T-helper 1 cell treated with Interleukin-12 subunit alpha and Interleukin-12 subunit beta and Interleukin-4 antibody, amounts not matched to agents 30 μg/mL and 1 μg/mL, for 36 hours (primary cell): ENCODE measurements at regions not wholly inside any gene's neighbourhood (a gene's known extent, or its start where the extent isn't known, plus 50 kb on each side); places are given as distances from the start of the nearest gene placed in this dataset.
"Not testable (repeated sequence)": the region's sequence is repeated elsewhere in the genome, so short reads cannot be mapped to it uniquely, and the experiment has no call there.

Source experiments
- H3K27ac Mint-ChIP-seq: one replicate; pipeline ENCODE4 v1.8.0; 2021; ENCODE audit warnings: mild to moderate bottlenecking, mixed read lengths
- H3K27me3 Mint-ChIP-seq: one replicate; pipeline ENCODE4 v1.8.0; 2021; ENCODE audit warnings: low read depth, mixed read lengths
- H3K36me3 Mint-ChIP-seq: one replicate; pipeline ENCODE4 v1.8.0; 2021; ENCODE audit warnings: low read depth, mixed read lengths
- H3K4me1 Mint-ChIP-seq: one replicate; pipeline ENCODE4 v1.8.0; 2021; ENCODE audit warnings: low read depth, mixed read lengths
- H3K4me3 Mint-ChIP-seq: one replicate; pipeline ENCODE4 v1.8.0; 2021; ENCODE audit warnings: mild to moderate bottlenecking, moderate library complexity, mixed read lengths
- H3K9me3 Mint-ChIP-seq: one replicate; pipeline ENCODE4 v1.8.0; 2021; ENCODE audit warnings: mixed read lengths

- Mint-ChIP-seq H3K27me3 (no peaks in the 10 kb centered on the region), H3K4me1 (no peaks in the 10 kb centered on the region), H3K4me3 (no peak overlapping the region), H3K36me3 (no peaks in the 10 kb centered on the region), H3K27ac (no peak overlapping the region), H3K9me3 (no peaks in the 10 kb centered on the region)
Observed at GRCh38 chr4:27779827-27780226, 919.2 kb downstream of the STIM2 start.

GRCh38 chr4:27787195-27787594 is 926.6 kb downstream of the STIM2 start:
- H3K4me3 Mint-ChIP-seq: no peak overlapping the region
- no peak overlapping the region for H3K27ac Mint-ChIP-seq
- H3K4me1 Mint-ChIP-seq: no peaks in the 10 kb centered on the region
- no peaks in the 10 kb centered on the region for H3K9me3 Mint-ChIP-seq
- no peaks in the 10 kb centered on the region for H3K36me3 Mint-ChIP-seq
- no peaks in the 10 kb centered on the region for H3K27me3 Mint-ChIP-seq

GRCh38 chr4:27789773-27790172 is 929.1 kb downstream of the STIM2 start:
- no peaks in the 10 kb centered on the region for H3K36me3 Mint-ChIP-seq
- no peak overlapping the region for H3K4me3 Mint-ChIP-seq
- no peak overlapping the region for H3K27ac Mint-ChIP-seq
- no peaks in the 10 kb centered on the region for H3K4me1 Mint-ChIP-seq
- H3K9me3 Mint-ChIP-seq: no peaks in the 10 kb centered on the region
- H3K27me3 Mint-ChIP-seq: no peaks in the 10 kb centered on the region

GRCh38 chr4:27790911-27791310 is 930.3 kb downstream of the STIM2 start:
- H3K4me1 Mint-ChIP-seq: no peaks in the 10 kb centered on the region
- H3K9me3 Mint-ChIP-seq: no peaks in the 10 kb centered on the region
- no peak overlapping the region for H3K4me3 Mint-ChIP-seq
- H3K36me3 Mint-ChIP-seq: no peaks in the 10 kb centered on the region
- no peak overlapping the region for H3K27ac Mint-ChIP-seq
- H3K27me3 Mint-ChIP-seq: no peaks in the 10 kb centered on the region

- Mint-ChIP-seq H3K9me3 (no peaks in the 10 kb centered on the region), H3K27ac (no peak overlapping the region), H3K4me3 (no peak overlapping the region), H3K27me3 (no peaks in the 10 kb centered on the region), H3K4me1 (no peaks in the 10 kb centered on the region), H3K36me3 (no peaks in the 10 kb centered on the region)
Observed at GRCh38 chr4:27791640-27792039, 931.0 kb downstream of the STIM2 start.

- Mint-ChIP-seq H3K36me3 (no peaks in the 10 kb centered on the region), H3K27me3 (no peaks in the 10 kb centered on the region), H3K9me3 (peaks cover 3% of the 10 kb centered on the region), H3K4me1 (no peaks in the 10 kb centered on the region), H3K27ac (no peak overlapping the region), H3K4me3 (no peak overlapping the region)
Observed at GRCh38 chr4:27807207-27807606, 946.6 kb downstream of the STIM2 start.

GRCh38 chr4:27811948-27812347 is 951.3 kb downstream of the STIM2 start:
- Mint-ChIP-seq H3K4me3 (no peak overlapping the region), H3K36me3 (no peaks in the 10 kb centered on the region), H3K27me3 (no peaks in the 10 kb centered on the region), H3K9me3 (peaks cover 15% of the 10 kb centered on the region), H3K27ac (no peak overlapping the region), H3K4me1 (no peaks in the 10 kb centered on the region)

- H3K27ac Mint-ChIP-seq, H3K4me1 Mint-ChIP-seq, H3K36me3 Mint-ChIP-seq, H3K4me3 Mint-ChIP-seq, H3K27me3 Mint-ChIP-seq: not testable (repeated sequence)
- peaks cover 16% of the 10 kb centered on the region for H3K9me3 Mint-ChIP-seq
Observed at GRCh38 chr4:27813226-27813625, 952.6 kb downstream of the STIM2 start.

- H3K9me3 Mint-ChIP-seq: peaks cover 16% of the 10 kb centered on the region
- not testable (repeated sequence) for H3K36me3 Mint-ChIP-seq, H3K4me3 Mint-ChIP-seq, H3K27me3 Mint-ChIP-seq, H3K27ac Mint-ChIP-seq, H3K4me1 Mint-ChIP-seq
Observed at GRCh38 chr4:27813699-27814425, 953.2 kb downstream of the STIM2 start.

GRCh38 chr4:27819246-27819645 is 958.6 kb downstream of the STIM2 start:
- no peak overlapping the region for H3K27ac Mint-ChIP-seq
- peaks cover 4% of the 10 kb centered on the region for H3K9me3 Mint-ChIP-seq
- no peaks in the 10 kb centered on the region for H3K27me3 Mint-ChIP-seq
- no peaks in the 10 kb centered on the region for H3K36me3 Mint-ChIP-seq
- no peaks in the 10 kb centered on the region for H3K4me1 Mint-ChIP-seq
- H3K4me3 Mint-ChIP-seq: no peak overlapping the region

- Mint-ChIP-seq H3K27ac (no peak overlapping the region), H3K36me3 (no peaks in the 10 kb centered on the region), H3K4me3 (no peak overlapping the region), H3K27me3 (no peaks in the 10 kb centered on the region), H3K9me3 (no peaks in the 10 kb centered on the region), H3K4me1 (no peaks in the 10 kb centered on the region)
Observed at GRCh38 chr4:27828843-27829242, 968.2 kb downstream of the STIM2 start.

GRCh38 chr4:27830251-27830650 is 969.6 kb downstream of the STIM2 start:
- Mint-ChIP-seq H3K27me3 (no peaks in the 10 kb centered on the region), H3K4me3 (no peak overlapping the region), H3K36me3 (no peaks in the 10 kb centered on the region), H3K4me1 (no peaks in the 10 kb centered on the region), H3K27ac (no peak overlapping the region), H3K9me3 (no peaks in the 10 kb centered on the region)

GRCh38 chr4:27835851-27836250 is 975.2 kb downstream of the STIM2 start:
- H3K36me3 Mint-ChIP-seq: no peaks in the 10 kb centered on the region
- no peak overlapping the region for H3K27ac Mint-ChIP-seq
- no peaks in the 10 kb centered on the region for H3K4me1 Mint-ChIP-seq
- no peaks in the 10 kb centered on the region for H3K27me3 Mint-ChIP-seq
- no peak overlapping the region for H3K4me3 Mint-ChIP-seq
- H3K9me3 Mint-ChIP-seq: no peaks in the 10 kb centered on the region

GRCh38 chr4:27836523-27836922 is 975.9 kb downstream of the STIM2 start:
- Mint-ChIP-seq H3K4me1 (no peaks in the 10 kb centered on the region), H3K36me3 (no peaks in the 10 kb centered on the region), H3K27ac (no peak overlapping the region), H3K27me3 (no peaks in the 10 kb centered on the region), H3K9me3 (no peaks in the 10 kb centered on the region), H3K4me3 (no peak overlapping the region)

GRCh38 chr4:27843776-27844175 is 983.1 kb downstream of the STIM2 start:
- H3K36me3 Mint-ChIP-seq: no peaks in the 10 kb centered on the region
- H3K4me3 Mint-ChIP-seq: no peak overlapping the region
- no peaks in the 10 kb centered on the region for H3K27me3 Mint-ChIP-seq
- H3K9me3 Mint-ChIP-seq: no peaks in the 10 kb centered on the region
- H3K27ac Mint-ChIP-seq: no peak overlapping the region
- no peaks in the 10 kb centered on the region for H3K4me1 Mint-ChIP-seq

GRCh38 chr4:27844376-27844775 is 983.7 kb downstream of the STIM2 start:
- no peak overlapping the region for H3K4me3 Mint-ChIP-seq
- H3K4me1 Mint-ChIP-seq: no peaks in the 10 kb centered on the region
- no peaks in the 10 kb centered on the region for H3K9me3 Mint-ChIP-seq
- no peak overlapping the region for H3K27ac Mint-ChIP-seq
- H3K27me3 Mint-ChIP-seq: no peaks in the 10 kb centered on the region
- H3K36me3 Mint-ChIP-seq: no peaks in the 10 kb centered on the region
